Fibroblast of lung (primary cell): ENCODE measurements at regions not wholly inside any gene's neighbourhood (a gene's known extent, or its start where the extent isn't known, plus 50 kb on each side); places are given as distances from the start of the nearest gene placed in this dataset.
A peak's percentile ranks its signal among the peaks of the same experiment; 100 is the strongest.

Experiments used
- DNase-seq, 2 donors: peaks; one replicate each; pipeline versions ENCODE4 v3.0.0 to v3.0.0-alpha.2; 2010; ENCODE audit warnings: low read depth in 2 of 2
- H2AFZ ChIP-seq: 2 replicates; pipeline ENCODE4 v1.5.1; 2012; ENCODE audit warnings: low read length, control low read depth, inconsistent platforms
- H3K27ac ChIP-seq: 2 replicates; pipeline ENCODE4 v1.5.1; 2011; ENCODE audit warnings: low read length, control low read depth; ENCODE audit not compliant: insufficient read depth
- H3K27me3 ChIP-seq: 2 replicates; pipeline ENCODE4 v1.5.1; 2011; ENCODE audit warnings: mild to moderate bottlenecking, low read length; ENCODE audit not compliant: control insufficient read depth, insufficient read depth
- H3K36me3 ChIP-seq: 2 replicates; pipeline ENCODE4 v1.5.1; 2011; ENCODE audit warnings: low read length; ENCODE audit not compliant: control insufficient read depth, insufficient read depth
- H3K4me1 ChIP-seq: 2 replicates; pipeline ENCODE4 v1.5.1; 2011; ENCODE audit warnings: low read length; ENCODE audit not compliant: control insufficient read depth, insufficient read depth; ENCODE audit errors: extremely low read depth
- H3K4me2 ChIP-seq: 2 replicates; pipeline ENCODE4 v1.5.1; 2011; ENCODE audit warnings: low read length, control low read depth; ENCODE audit not compliant: insufficient read depth; ENCODE audit errors: extremely low read depth
- H3K4me3 ChIP-seq, 4 experiments: fragments of 200-600 bp in 1 of 4; sonication (generic) in 1 of 4; replicated peaks in 1 of 4; 2 replicates each; pipeline ENCODE4 v1.5.1; 2011 to 2016; ENCODE audit warnings: low read length in 4 of 4, low read depth in 3 of 4, mild to moderate bottlenecking in 3 of 4, control low read depth in 2 of 4, inconsistent platforms in 1 of 4, mixed read lengths in 1 of 4; ENCODE audit not compliant: insufficient read depth in 1 of 4; ENCODE audit errors: control extremely low read depth in 1 of 4
- H3K79me2 ChIP-seq: 2 replicates; pipeline ENCODE4 v1.5.1; 2012; ENCODE audit warnings: mild to moderate bottlenecking, low read length, inconsistent platforms; ENCODE audit not compliant: control insufficient read depth, insufficient read depth
- H3K9ac ChIP-seq: 2 replicates; pipeline ENCODE4 v1.5.1; 2011; ENCODE audit warnings: mild to moderate bottlenecking, low read length, control low read depth; ENCODE audit not compliant: insufficient read depth
- H3K9me3 ChIP-seq: 2 replicates; pipeline ENCODE4 v1.5.1; 2012; ENCODE audit warnings: low read depth, low read length; ENCODE audit not compliant: control insufficient read depth, insufficient read depth
- H4K20me1 ChIP-seq: 2 replicates; pipeline ENCODE4 v1.5.1; 2011; ENCODE audit warnings: low read length; ENCODE audit not compliant: control insufficient read depth, insufficient read depth; ENCODE audit errors: extremely low read depth
- CTCF ChIP-seq, 2 donors: IDR thresholded peaks in 1 of 2; conservative IDR thresholded peaks in 1 of 2; 1 replicate in 1 of 2; 2 replicates in 1 of 2; pipeline ENCODE4 v1.5.1; 2011 to 2012; ENCODE audit warnings: low read length in 2 of 2, control low read depth in 1 of 2, inconsistent platforms in 1 of 2, low read depth in 1 of 2, mild to moderate bottlenecking in 1 of 2
- EZH2 ChIP-seq: IDR thresholded peaks from 2 replicates; pipeline ENCODE4 v1.5.1; 2012; ENCODE audit warnings: low read length, control low read depth, mild to moderate bottlenecking; ENCODE audit errors: missing control alignments

GRCh38 chrX:40805404-40805803, 70.1 kb upstream of the MED14 start:
- Histone ChIP-seq H3K36me3 (no peaks in the 10 kb centered on the region), H4K20me1 (no peaks in the 10 kb centered on the region), H3K4me3 (no peak overlapping the region), H2AFZ (no peak overlapping the region), H3K27me3 (no peaks in the 10 kb centered on the region), H3K79me2 (no peaks in the 10 kb centered on the region), H3K9me3 (no peaks in the 10 kb centered on the region), H3K4me1 (no peaks in the 10 kb centered on the region), H3K27ac (no peak overlapping the region), H3K4me2 (no peak overlapping the region), H3K9ac (no peak overlapping the region)
- no peak for DNase-seq
- TF ChIP-seq EZH2 (no peak), CTCF (conservative IDR thresholded peaks at IDR 0.05 in 1 of 2, IDR thresholded peaks at IDR 0.05 in 1 of 2; ENCODE audit: low read depth in 1 of 2, low read length in 2 of 2) (no peak)

- Histone ChIP-seq H3K27me3 (no peaks in the 10 kb centered on the region), H4K20me1 (no peaks in the 10 kb centered on the region), H3K4me3 (no peak overlapping the region), H3K27ac (no peak overlapping the region), H3K79me2 (no peaks in the 10 kb centered on the region), H3K9ac (no peak overlapping the region), H3K9me3 (no peaks in the 10 kb centered on the region), H3K4me2 (no peak overlapping the region), H2AFZ (no peak overlapping the region), H3K4me1 (no peaks in the 10 kb centered on the region), H3K36me3 (no peaks in the 10 kb centered on the region)
- no peak for TF ChIP-seq CTCF (conservative IDR thresholded peaks at IDR 0.05 in 1 of 2, IDR thresholded peaks at IDR 0.05 in 1 of 2; ENCODE audit: low read depth in 1 of 2, low read length in 2 of 2)
- TF ChIP-seq EZH2 = no peak
- peak in 1 of 2 donors; percentile 58 for DNase-seq
Measured at GRCh38 chrX:40806513-40807220, 71.3 kb upstream of the MED14 start.

- Histone ChIP-seq H3K9me3 (no peaks in the 10 kb centered on the region), H3K4me3 (no peak overlapping the region), H4K20me1 (no peaks in the 10 kb centered on the region), H3K27me3 (no peaks in the 10 kb centered on the region), H3K79me2 (no peaks in the 10 kb centered on the region), H3K4me1 (no peaks in the 10 kb centered on the region), H2AFZ (no peak overlapping the region), H3K27ac (no peak overlapping the region), H3K9ac (no peak overlapping the region), H3K36me3 (no peaks in the 10 kb centered on the region), H3K4me2 (no peak overlapping the region)
- no peak for TF ChIP-seq CTCF (conservative IDR thresholded peaks at IDR 0.05 in 1 of 2, IDR thresholded peaks at IDR 0.05 in 1 of 2; ENCODE audit: low read depth in 1 of 2, low read length in 2 of 2)
- no peak for TF ChIP-seq EZH2
- DNase-seq = no peak
Measured at GRCh38 chrX:40807384-40807783, 72.0 kb upstream of the MED14 start.
